ENCODE measurements at regions not wholly inside any gene's neighbourhood (a gene's known extent, or its start where the extent isn't known, plus 50 kb on each side); places are given as distances from the start of the nearest gene placed in this dataset.
"Not testable (repeated sequence)": the region's sequence is repeated elsewhere in the genome, so short reads cannot be mapped to it uniquely, and the experiment has no call there.

GRCh38 chr2:59827677-59828076, 725.8 kb downstream of the BCL11A start:
- H3K4me3 ChIP-seq (ENCODE audit: low read length): no peak overlapping the region
- no peak for DNase-seq (ENCODE audit: low read depth)
- no peak for TF ChIP-seq CTCF (conservative IDR thresholded peaks at IDR 0.05; ENCODE audit: low read depth, low read length)

- H3K4me3 ChIP-seq (ENCODE audit: low read length): no peak overlapping the region
- DNase-seq (ENCODE audit: low read depth): no peak
- no peak for TF ChIP-seq CTCF (conservative IDR thresholded peaks at IDR 0.05; ENCODE audit: low read depth, low read length)
Observed at GRCh38 chr2:59826177-59826576, 727.3 kb downstream of the BCL11A start.

- DNase-seq (ENCODE audit: low read depth): no peak
- TF ChIP-seq CTCF (conservative IDR thresholded peaks at IDR 0.05; ENCODE audit: low read depth, low read length): no peak
- H3K4me3 ChIP-seq (ENCODE audit: low read length): no peak overlapping the region
Observed at GRCh38 chr2:59824314-59824713, 729.1 kb downstream of the BCL11A start.

GRCh38 chr2:59816075-59816474, 737.4 kb downstream of the BCL11A start:
- DNase-seq (ENCODE audit: low read depth): no peak
- no peak for TF ChIP-seq CTCF (conservative IDR thresholded peaks at IDR 0.05; ENCODE audit: low read depth, low read length)
- H3K4me3 ChIP-seq (ENCODE audit: low read length): no peak overlapping the region

GRCh38 chr2:59810283-59810682, 743.2 kb downstream of the BCL11A start:
- not testable (repeated sequence) for DNase-seq (ENCODE audit: low read depth); H3K4me3 ChIP-seq (ENCODE audit: low read length)

- no peak overlapping the region for H3K4me3 ChIP-seq (ENCODE audit: low read length)
- TF ChIP-seq CTCF (conservative IDR thresholded peaks at IDR 0.05; ENCODE audit: low read depth, low read length): no peak
Observed at GRCh38 chr2:59806486-59806885, 747.0 kb downstream of the BCL11A start.

GRCh38 chr2:59804732-59805131, 748.7 kb downstream of the BCL11A start:
- DNase-seq (ENCODE audit: low read depth): no peak
- TF ChIP-seq CTCF (conservative IDR thresholded peaks at IDR 0.05; ENCODE audit: low read depth, low read length): no peak

More at GRCh38 chr2:59806486-59806885, 747.0 kb downstream of the BCL11A start:
- DNase-seq (ENCODE audit: low read depth): no peak

GRCh38 chr2:59803586-59803985, 749.9 kb downstream of the BCL11A start:
- TF ChIP-seq CTCF (conservative IDR thresholded peaks at IDR 0.05; ENCODE audit: low read depth, low read length): no peak
- no peak overlapping the region for H3K4me3 ChIP-seq (ENCODE audit: low read length)
- no peak for DNase-seq (ENCODE audit: low read depth)

More at GRCh38 chr2:59804732-59805131, 748.7 kb downstream of the BCL11A start:
- H3K4me3 ChIP-seq (ENCODE audit: low read length): no peak overlapping the region

All from retinal pigment epithelial cell (primary cell).